ENCODE measurements at regions not wholly inside any gene's neighbourhood (a gene's known extent, or its start where the extent isn't known, plus 50 kb on each side); places are given as distances from the start of the nearest gene placed in this dataset.

DNA sequence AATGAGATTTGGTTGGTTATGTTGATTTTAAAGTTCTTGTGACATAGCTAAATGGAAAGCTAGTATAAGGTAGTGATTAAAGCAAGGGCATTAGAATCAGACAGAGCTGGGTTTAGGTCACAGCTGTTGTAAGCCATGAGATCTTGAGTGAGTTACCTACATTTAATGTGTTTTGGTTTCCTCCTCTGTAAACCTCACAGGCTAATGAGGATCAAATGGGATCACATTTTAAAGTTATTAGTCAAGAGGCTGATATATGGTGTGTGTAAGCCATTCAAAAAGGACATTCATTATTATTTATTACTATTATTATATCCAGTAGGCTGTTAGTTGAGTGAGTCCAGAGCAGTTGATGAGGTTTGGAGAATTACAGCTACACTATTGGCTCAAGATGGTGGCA is 416.2 kb downstream of the IRS1 start:
- no peak overlapping the region for H3K27ac ChIP-seq

DNA sequence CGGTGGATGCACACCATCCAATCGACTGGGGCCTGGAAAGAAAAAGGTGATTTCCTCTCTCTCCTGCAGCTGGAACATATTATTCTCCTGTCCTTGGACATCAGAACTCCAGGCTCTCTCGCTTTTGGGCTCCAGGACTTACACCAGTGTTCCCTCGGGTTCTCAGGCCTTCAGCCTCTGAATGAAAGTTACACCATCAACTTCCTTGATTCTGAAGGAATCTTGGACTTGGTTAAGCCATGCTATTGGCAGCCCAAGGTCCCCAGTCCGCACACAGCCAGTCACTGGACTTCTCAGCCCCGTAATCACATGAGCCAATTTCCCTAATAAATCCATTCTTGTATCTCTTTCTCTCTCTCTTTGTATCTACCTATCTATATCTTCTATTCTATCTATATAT is 418.9 kb downstream of the IRS1 start:
- no peaks in the 10 kb centered on the region for H3K79me2 ChIP-seq

More for the DNA sequence above, 416.2 kb downstream of the IRS1 start:
- Histone ChIP-seq H3K4me2 (ENCODE audit: low read length) (no peak overlapping the region), H3K27me3 (ENCODE audit: control insufficient read depth, insufficient read depth, low read length) (no peaks in the 10 kb centered on the region), H3K79me2 (no peaks in the 10 kb centered on the region), H3K4me3 (ENCODE audit: low read depth, low read length) (no peak overlapping the region), H3K9ac (no peak overlapping the region), H3K36me3 (ENCODE audit: control insufficient read depth, insufficient read depth, low read length) (no peaks in the 10 kb centered on the region), H2AFZ (no peak overlapping the region), H3K9me3 (ENCODE audit: control insufficient read depth, low read length) (no peaks in the 10 kb centered on the region), H3K4me1 (no peaks in the 10 kb centered on the region)
- TF ChIP-seq, protein P1, sequence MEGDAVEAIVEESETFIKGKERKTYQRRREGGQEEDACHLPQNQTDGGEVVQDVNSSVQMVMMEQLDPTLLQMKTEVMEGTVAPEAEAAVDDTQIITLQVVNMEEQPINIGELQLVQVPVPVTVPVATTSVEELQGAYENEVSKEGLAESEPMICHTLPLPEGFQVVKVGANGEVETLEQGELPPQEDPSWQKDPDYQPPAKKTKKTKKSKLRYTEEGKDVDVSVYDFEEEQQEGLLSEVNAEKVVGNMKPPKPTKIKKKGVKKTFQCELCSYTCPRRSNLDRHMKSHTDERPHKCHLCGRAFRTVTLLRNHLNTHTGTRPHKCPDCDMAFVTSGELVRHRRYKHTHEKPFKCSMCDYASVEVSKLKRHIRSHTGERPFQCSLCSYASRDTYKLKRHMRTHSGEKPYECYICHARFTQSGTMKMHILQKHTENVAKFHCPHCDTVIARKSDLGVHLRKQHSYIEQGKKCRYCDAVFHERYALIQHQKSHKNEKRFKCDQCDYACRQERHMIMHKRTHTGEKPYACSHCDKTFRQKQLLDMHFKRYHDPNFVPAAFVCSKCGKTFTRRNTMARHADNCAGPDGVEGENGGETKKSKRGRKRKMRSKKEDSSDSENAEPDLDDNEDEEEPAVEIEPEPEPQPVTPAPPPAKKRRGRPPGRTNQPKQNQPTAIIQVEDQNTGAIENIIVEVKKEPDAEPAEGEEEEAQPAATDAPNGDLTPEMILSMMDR (IDR thresholded peaks at IDR 0.05), result no peak

DNA sequence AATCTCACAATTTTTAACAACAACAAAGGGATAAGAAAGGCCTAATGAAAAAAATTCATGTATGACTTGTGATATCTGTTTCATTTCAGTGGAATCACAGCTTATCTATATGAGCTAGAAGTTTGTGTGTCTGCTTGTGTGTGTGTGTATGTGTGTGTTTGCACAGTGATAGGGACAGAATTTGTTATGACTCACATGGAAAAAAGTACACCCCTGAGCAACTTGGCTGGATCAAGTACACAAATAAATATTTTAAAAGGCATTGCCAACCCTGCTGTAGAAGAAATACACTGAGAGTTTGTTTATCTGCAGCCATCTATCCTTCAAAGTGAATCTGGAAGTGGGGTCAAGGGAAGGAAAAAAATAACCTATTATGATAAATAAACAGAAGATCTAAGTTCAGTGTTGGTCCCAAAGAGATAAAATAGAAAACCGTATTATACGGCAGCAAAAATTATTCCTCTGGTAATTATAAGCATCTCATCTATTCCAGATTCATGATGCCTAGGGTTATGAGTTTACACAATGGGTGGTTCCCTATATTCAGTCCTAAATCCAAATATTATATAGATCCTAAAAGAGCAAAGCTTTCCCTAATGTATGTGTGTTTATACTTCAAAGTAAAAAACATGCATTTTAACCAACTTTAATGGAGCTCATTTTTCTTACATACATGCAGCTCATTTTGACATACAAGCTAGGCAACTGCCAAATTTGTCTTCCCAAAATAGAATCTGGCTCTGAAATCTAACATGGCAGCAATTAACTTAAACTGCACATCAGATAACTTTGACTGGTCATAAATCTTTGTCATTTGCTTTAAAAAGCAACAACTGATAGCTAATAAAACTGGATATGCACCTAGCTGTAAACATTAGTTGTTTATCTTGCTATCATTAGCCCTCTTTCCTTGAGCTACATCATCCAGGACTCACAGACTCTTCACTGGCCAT is 420.6 kb downstream of the IRS1 start:
- Histone ChIP-seq H3K9ac (no peak overlapping the region), H3K27ac (no peak overlapping the region), H3K36me3 (ENCODE audit: control insufficient read depth, insufficient read depth, low read length) (no peaks in the 10 kb centered on the region), H3K9me3 (ENCODE audit: control insufficient read depth, low read length) (no peaks in the 10 kb centered on the region), H3K27me3 (ENCODE audit: control insufficient read depth, insufficient read depth, low read length) (no peaks in the 10 kb centered on the region), H3K4me2 (ENCODE audit: low read length) (no peak overlapping the region), H2AFZ (no peak overlapping the region), H3K4me3 (ENCODE audit: low read depth, low read length) (no peak overlapping the region), H3K4me1 (no peaks in the 10 kb centered on the region), H3K79me2 (no peaks in the 10 kb centered on the region)
- TF ChIP-seq, protein P1 (IDR thresholded peaks at IDR 0.05), result no peak

More for the DNA sequence above, 418.9 kb downstream of the IRS1 start:
- no peak overlapping the region for H3K9ac ChIP-seq
- no peak overlapping the region for H3K27ac ChIP-seq
- H3K4me1 ChIP-seq, result no peaks in the 10 kb centered on the region
- H3K4me2 ChIP-seq (ENCODE audit: low read length), result no peak overlapping the region
- no peaks in the 10 kb centered on the region for H3K9me3 ChIP-seq (ENCODE audit: control insufficient read depth, low read length)
- TF ChIP-seq, protein P1 (IDR thresholded peaks at IDR 0.05), result no peak
- H2AFZ ChIP-seq, result no peak overlapping the region
- H3K36me3 ChIP-seq (ENCODE audit: control insufficient read depth, insufficient read depth, low read length), result no peaks in the 10 kb centered on the region
- no peaks in the 10 kb centered on the region for H3K27me3 ChIP-seq (ENCODE audit: control insufficient read depth, insufficient read depth, low read length)
- H3K4me3 ChIP-seq (ENCODE audit: low read depth, low read length), result no peak overlapping the region

DNA sequence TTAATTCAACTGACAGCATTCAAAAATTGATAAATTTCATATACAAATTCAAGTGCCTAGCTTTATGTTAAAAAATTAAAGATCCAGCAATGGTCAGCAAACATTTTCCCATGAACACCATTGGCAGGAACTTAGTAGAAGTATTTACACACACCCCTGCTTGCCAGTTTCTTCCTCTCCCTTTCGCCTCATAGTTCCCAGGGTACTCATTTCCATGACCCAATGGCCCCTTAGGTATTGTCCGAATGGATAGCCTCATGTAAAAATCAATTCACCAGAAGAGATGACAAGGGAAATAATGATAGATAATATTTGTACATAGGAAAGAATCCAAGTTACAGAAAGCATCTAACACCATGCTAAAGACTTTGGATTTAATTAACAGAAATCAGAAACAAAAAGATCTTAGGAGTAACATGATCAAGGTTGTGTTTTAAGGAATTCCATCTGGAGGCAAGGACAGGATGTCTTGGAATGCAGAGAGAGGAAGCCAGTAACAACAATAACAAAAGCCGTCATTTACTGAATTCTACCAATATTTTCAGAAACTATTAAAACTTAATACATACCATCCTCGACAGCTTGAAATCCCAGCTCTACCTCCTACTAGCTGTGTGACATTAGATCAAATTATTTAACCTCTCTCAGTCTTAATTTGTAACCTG is 423.0 kb downstream of the IRS1 start:
- H3K27ac ChIP-seq, result no peak overlapping the region
- H3K79me2 ChIP-seq, result no peaks in the 10 kb centered on the region
- no peaks in the 10 kb centered on the region for H3K4me1 ChIP-seq
- H3K36me3 ChIP-seq (ENCODE audit: control insufficient read depth, insufficient read depth, low read length), result no peaks in the 10 kb centered on the region
- no peaks in the 10 kb centered on the region for H3K9me3 ChIP-seq (ENCODE audit: control insufficient read depth, low read length)
- no peaks in the 10 kb centered on the region for H3K27me3 ChIP-seq (ENCODE audit: control insufficient read depth, insufficient read depth, low read length)
- no peak overlapping the region for H3K4me2 ChIP-seq (ENCODE audit: low read length)
- TF ChIP-seq, protein P1 (IDR thresholded peaks at IDR 0.05), result no peak
- H3K9ac ChIP-seq, result no peak overlapping the region
- no peak overlapping the region for H2AFZ ChIP-seq
- no peak overlapping the region for H3K4me3 ChIP-seq (ENCODE audit: low read depth, low read length)
